Parathyroid adenoma (tissue), 2 donors: ENCODE measurements at regions not wholly inside any gene's neighbourhood (a gene's known extent, or its start where the extent isn't known, plus 50 kb on each side); places are given as distances from the start of the nearest gene placed in this dataset.
"Not testable (repeated sequence)": the region's sequence is repeated elsewhere in the genome, so short reads cannot be mapped to it uniquely, and the experiment has no call there.

ENCODE experiments used
- H2AFZ ChIP-seq: fragments of 300-600 bp; sonication (generic); one replicate; pipeline ENCODE4 v1.7.0; 2017; ENCODE audit warnings: antibody characterized with exemption, mild to moderate bottlenecking
- H3K27ac ChIP-seq: fragments of 300-600 bp; sonication (generic); one replicate; pipeline ENCODE4 v1.7.0; 2017
- H3K27me3 ChIP-seq: fragments of 300-600 bp; sonication (generic); one replicate; pipeline ENCODE4 v1.7.0; 2017; ENCODE audit warnings: low read length; ENCODE audit not compliant: control insufficient read depth, insufficient read depth
- H3K36me3 ChIP-seq: fragments of 300-600 bp; sonication (generic); one replicate; pipeline ENCODE4 v1.7.0; 2017; ENCODE audit warnings: low read length; ENCODE audit not compliant: control insufficient read depth, insufficient read depth
- H3K4me1 ChIP-seq: fragments of 300-600 bp; sonication (generic); one replicate; pipeline ENCODE4 v1.7.0; 2017; ENCODE audit warnings: control low read depth
- H3K4me2 ChIP-seq: fragments of 300-600 bp; sonication (generic); one replicate; pipeline ENCODE4 v1.7.0; 2017; ENCODE audit warnings: low read length
- H3K4me3 ChIP-seq: fragments of 300-600 bp; sonication (generic); one replicate; pipeline ENCODE4 v1.7.0; 2017; ENCODE audit warnings: low read depth, low read length
- H3K79me2 ChIP-seq: fragments of 300-600 bp; sonication (generic); one replicate; pipeline ENCODE4 v1.7.0; 2017; ENCODE audit warnings: control low read depth
- H3K9ac ChIP-seq: fragments of 300-600 bp; sonication (generic); one replicate; pipeline ENCODE4 v1.7.0; 2017; ENCODE audit warnings: mild to moderate bottlenecking
- H3K9me3 ChIP-seq: fragments of 300-600 bp; sonication (generic); one replicate; pipeline ENCODE4 v1.7.0; 2017; ENCODE audit warnings: low read length; ENCODE audit not compliant: control insufficient read depth
- TF ChIP-seq, protein P1 (sequence below): fragments of 300-600 bp; sonication (generic); IDR thresholded peaks from one replicate; pipeline ENCODE4 v1.7.0; 2017; ENCODE audit warnings: antibody characterized with exemption, mild to moderate bottlenecking
- donor health status: primary hyperparathyroidism.

GRCh38 chr14:106714446-106715428 is 1188.4 kb downstream of the TMEM121 start:
- H3K4me3 ChIP-seq, H3K9me3 ChIP-seq, H3K36me3 ChIP-seq, H3K9ac ChIP-seq, H3K27ac ChIP-seq, H3K4me2 ChIP-seq, H2AFZ ChIP-seq, H3K27me3 ChIP-seq, H3K4me1 ChIP-seq, H3K79me2 ChIP-seq: not testable (repeated sequence)

DNA sequence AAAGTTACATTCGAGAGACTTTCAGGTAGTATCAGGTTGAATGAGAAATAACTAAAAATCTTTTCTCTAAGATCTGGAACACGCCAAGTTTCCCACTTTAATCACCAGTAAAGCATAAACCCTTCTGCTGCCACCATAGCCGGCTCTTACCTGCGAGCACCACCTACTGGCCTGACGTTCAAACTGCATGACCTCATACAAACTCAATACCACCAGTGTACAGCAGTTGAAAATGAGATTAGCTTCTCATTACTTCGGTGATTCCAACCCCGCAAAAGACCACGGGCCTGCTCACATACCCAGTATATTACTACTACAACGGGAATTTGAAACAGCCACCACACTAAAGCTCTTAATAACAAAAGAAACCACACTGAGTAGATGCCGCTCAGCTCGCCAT is 1191.2 kb downstream of the TMEM121 start:
- not testable (repeated sequence) for H3K4me2 ChIP-seq, H3K36me3 ChIP-seq, H3K27me3 ChIP-seq, H3K27ac ChIP-seq, H3K4me1 ChIP-seq, H3K9ac ChIP-seq, H2AFZ ChIP-seq, H3K9me3 ChIP-seq, H3K79me2 ChIP-seq, H3K4me3 ChIP-seq

DNA sequence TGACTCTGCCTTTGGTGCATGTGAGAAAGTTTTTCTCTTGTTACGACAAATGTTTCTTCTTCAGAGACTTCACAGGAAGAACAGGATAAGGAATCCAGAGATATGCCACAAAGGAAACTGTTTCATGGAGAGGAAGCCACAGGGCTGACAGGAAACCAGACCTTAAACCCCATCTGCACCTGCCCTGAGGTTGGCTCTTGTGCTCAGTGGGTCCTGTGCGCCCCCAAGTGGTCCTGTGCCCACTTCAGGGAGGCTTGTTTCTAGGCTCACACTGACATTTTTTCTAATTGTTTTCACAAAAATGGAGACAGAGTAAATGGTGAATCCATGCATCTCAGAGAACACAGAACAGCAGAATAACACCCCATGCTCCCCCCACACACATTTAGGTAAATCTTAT is 1193.5 kb downstream of the TMEM121 start:
- H3K36me3 ChIP-seq, H3K27me3 ChIP-seq, H3K9me3 ChIP-seq, H3K27ac ChIP-seq, H3K4me3 ChIP-seq, H2AFZ ChIP-seq, H3K4me2 ChIP-seq, H3K4me1 ChIP-seq, H3K79me2 ChIP-seq, H3K9ac ChIP-seq: not testable (repeated sequence)

- not testable (repeated sequence) for H3K9me3 ChIP-seq, H3K36me3 ChIP-seq, H3K4me3 ChIP-seq, H3K79me2 ChIP-seq, H2AFZ ChIP-seq, H3K27me3 ChIP-seq, H3K9ac ChIP-seq, H3K27ac ChIP-seq, H3K4me1 ChIP-seq, H3K4me2 ChIP-seq
These were observed 1195.5 kb downstream of the TMEM121 start for GRCh38 chr14:106721926-106722325.

- H3K79me2 ChIP-seq, H3K4me3 ChIP-seq, H3K4me1 ChIP-seq, H3K27me3 ChIP-seq, H3K9me3 ChIP-seq, H3K4me2 ChIP-seq, H3K27ac ChIP-seq, H3K9ac ChIP-seq, H3K36me3 ChIP-seq, H2AFZ ChIP-seq: not testable (repeated sequence)
These were observed 1196.7 kb downstream of the TMEM121 start for GRCh38 chr14:106722813-106723687.

DNA sequence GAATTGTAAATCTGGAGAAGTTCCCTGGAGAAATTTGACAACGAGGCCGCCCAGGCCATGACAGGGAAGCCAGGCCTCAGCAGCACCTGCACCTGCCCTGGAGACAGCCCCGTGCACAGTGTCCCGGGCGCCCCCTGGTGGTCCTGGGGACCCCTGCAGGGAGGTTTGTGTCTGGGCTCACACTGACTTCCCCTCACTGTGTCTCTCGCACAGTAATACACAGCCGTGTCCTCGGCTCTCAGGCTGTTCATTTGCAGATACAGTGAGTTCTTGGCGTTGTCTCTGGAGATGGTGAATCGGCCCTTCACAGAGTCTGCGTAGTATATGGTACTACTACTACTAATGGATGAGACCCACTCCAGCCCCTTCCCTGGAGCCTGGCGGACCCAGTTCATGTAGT is 1201.6 kb downstream of the TMEM121 start:
- not testable (repeated sequence) for H3K9ac ChIP-seq, H3K27me3 ChIP-seq, H3K4me3 ChIP-seq, H3K27ac ChIP-seq, H3K36me3 ChIP-seq, H3K4me1 ChIP-seq, H3K9me3 ChIP-seq, H3K79me2 ChIP-seq, H2AFZ ChIP-seq, H3K4me2 ChIP-seq

GRCh38 chr14:106728611-106729010 is 1202.2 kb downstream of the TMEM121 start:
- no peaks in the 10 kb centered on the region for H3K36me3 ChIP-seq
- no peaks in the 10 kb centered on the region for H3K9me3 ChIP-seq
- TF ChIP-seq, protein P1, sequence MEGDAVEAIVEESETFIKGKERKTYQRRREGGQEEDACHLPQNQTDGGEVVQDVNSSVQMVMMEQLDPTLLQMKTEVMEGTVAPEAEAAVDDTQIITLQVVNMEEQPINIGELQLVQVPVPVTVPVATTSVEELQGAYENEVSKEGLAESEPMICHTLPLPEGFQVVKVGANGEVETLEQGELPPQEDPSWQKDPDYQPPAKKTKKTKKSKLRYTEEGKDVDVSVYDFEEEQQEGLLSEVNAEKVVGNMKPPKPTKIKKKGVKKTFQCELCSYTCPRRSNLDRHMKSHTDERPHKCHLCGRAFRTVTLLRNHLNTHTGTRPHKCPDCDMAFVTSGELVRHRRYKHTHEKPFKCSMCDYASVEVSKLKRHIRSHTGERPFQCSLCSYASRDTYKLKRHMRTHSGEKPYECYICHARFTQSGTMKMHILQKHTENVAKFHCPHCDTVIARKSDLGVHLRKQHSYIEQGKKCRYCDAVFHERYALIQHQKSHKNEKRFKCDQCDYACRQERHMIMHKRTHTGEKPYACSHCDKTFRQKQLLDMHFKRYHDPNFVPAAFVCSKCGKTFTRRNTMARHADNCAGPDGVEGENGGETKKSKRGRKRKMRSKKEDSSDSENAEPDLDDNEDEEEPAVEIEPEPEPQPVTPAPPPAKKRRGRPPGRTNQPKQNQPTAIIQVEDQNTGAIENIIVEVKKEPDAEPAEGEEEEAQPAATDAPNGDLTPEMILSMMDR: no peak
- H3K27me3 ChIP-seq: no peaks in the 10 kb centered on the region
- no peaks in the 10 kb centered on the region for H3K4me1 ChIP-seq
- H2AFZ ChIP-seq: no peak overlapping the region
- no peak overlapping the region for H3K9ac ChIP-seq
- no peak overlapping the region for H3K27ac ChIP-seq
- no peak overlapping the region for H3K4me2 ChIP-seq
- no peak overlapping the region for H3K4me3 ChIP-seq
- H3K79me2 ChIP-seq: no peaks in the 10 kb centered on the region
